A549 (cell line): ENCODE measurements at regions not wholly inside any gene's neighbourhood (a gene's known extent, or its start where the extent isn't known, plus 50 kb on each side); places are given as distances from the start of the nearest gene placed in this dataset.

Source experiments
- CEBPB ChIP-seq, 2 experiments: fragments of >200 bp in 1 of 2; sonication (Bioruptor Twin) in 1 of 2; formaldehyde crosslinking in 1 of 2; IDR thresholded peaks; 2 replicates each; pipeline ENCODE4 v1.6.1; 2012 to 2016
- CTCF ChIP-seq: fragments of >200 bp; sonication (Bioruptor Twin); formaldehyde crosslinking; IDR thresholded peaks from 3 replicates; pipeline ENCODE4 v1.5.1; 2016
- E2F6 ChIP-seq: IDR thresholded peaks from 2 replicates; pipeline ENCODE4 v1.6.1; 2012; ENCODE audit warnings: low read depth, borderline replicate concordance
- EP300 ChIP-seq, 2 experiments: fragments of >200 bp; sonication (Bioruptor Twin); formaldehyde crosslinking; IDR thresholded peaks; 2 replicates in 1 of 2; 3 replicates in 1 of 2; pipeline ENCODE4 v1.6.1; 2016 to 2017
- HMGXB4 ChIP-seq: fragments of 250-450 bp; sonication (Bioruptor Pico); IDR thresholded peaks from 2 replicates; pipeline ENCODE4 v1.5.0; 2021; ENCODE audit warnings: mild to moderate bottlenecking, moderate library complexity, borderline replicate concordance
- POLR2A ChIP-seq: IDR thresholded peaks from 2 replicates; pipeline ENCODE4 v1.6.1; 2012; ENCODE audit warnings: mild to moderate bottlenecking, low read length
- TF ChIP-seq, protein P1 (sequence below): IDR thresholded peaks from 2 replicates; pipeline ENCODE4 v1.6.1; 2012

- TF ChIP-seq CTCF: no peak
- no peak for TF ChIP-seq HMGXB4 (CRISPR knock-in tag)
- TF ChIP-seq CEBPB (IDR thresholded peaks at IDR 0.05): no peak
- TF ChIP-seq E2F6: no peak
- TF ChIP-seq, protein P1, sequence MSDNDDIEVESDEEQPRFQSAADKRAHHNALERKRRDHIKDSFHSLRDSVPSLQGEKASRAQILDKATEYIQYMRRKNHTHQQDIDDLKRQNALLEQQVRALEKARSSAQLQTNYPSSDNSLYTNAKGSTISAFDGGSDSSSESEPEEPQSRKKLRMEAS: no peak
- TF ChIP-seq POLR2A: no peak
- TF ChIP-seq EP300 (IDR thresholded peaks at IDR 0.05): no peak
These were observed 455.1 kb upstream of the CITED2 start for GRCh38 chr6:139829576-139829975.
